Upper lobe of right lung (tissue), 1 donor: ENCODE measurements at regions not wholly inside any gene's neighbourhood (a gene's known extent, or its start where the extent isn't known, plus 50 kb on each side); places are given as distances from the start of the nearest gene placed in this dataset.

Experiments used
- ATAC-seq: fragments of 200-7000 bp; cut with Tn5 transposase; one replicate; pipeline ENCODE4 v1.9.1; 2020; ENCODE audit warnings: mild to moderate bottlenecking, moderate library complexity
- DNase-seq: peaks from one replicate; pipeline ENCODE4 v3.0.0-alpha.2; 2020
- H3K27ac ChIP-seq: fragments of 200-600 bp; one replicate; pipeline ENCODE4 v1.8.0; 2022
- H3K27me3 ChIP-seq: fragments of 200-600 bp; one replicate; pipeline ENCODE4 v1.8.0; 2022; ENCODE audit warnings: mild to moderate bottlenecking
- H3K36me3 ChIP-seq: fragments of 200-600 bp; one replicate; pipeline ENCODE4 v1.8.0; 2022
- H3K4me1 ChIP-seq: fragments of 200-600 bp; one replicate; pipeline ENCODE4 v1.8.0; 2022
- H3K4me3 ChIP-seq: fragments of 200-600 bp; one replicate; pipeline ENCODE4 v1.8.0; 2022; ENCODE audit warnings: mild to moderate bottlenecking
- H3K9me3 ChIP-seq: fragments of 200-600 bp; one replicate; pipeline ENCODE4 v1.8.0; 2022
- intact Hi-C: fragments of 100-400 bp; cut with DNase I; formaldehyde crosslinking; loops from one replicate; pipeline ENCODE4 v1.11.0; 2022
- TF ChIP-seq, protein P1 (sequence below): fragments of 200-600 bp; IDR thresholded peaks from one replicate; pipeline ENCODE4 v1.8.0; 2022; ENCODE audit warnings: antibody characterized with exemption
- donor health status: DM: no; HTN: yes; CAD: no; lungs with severe emphysema.

DNA sequence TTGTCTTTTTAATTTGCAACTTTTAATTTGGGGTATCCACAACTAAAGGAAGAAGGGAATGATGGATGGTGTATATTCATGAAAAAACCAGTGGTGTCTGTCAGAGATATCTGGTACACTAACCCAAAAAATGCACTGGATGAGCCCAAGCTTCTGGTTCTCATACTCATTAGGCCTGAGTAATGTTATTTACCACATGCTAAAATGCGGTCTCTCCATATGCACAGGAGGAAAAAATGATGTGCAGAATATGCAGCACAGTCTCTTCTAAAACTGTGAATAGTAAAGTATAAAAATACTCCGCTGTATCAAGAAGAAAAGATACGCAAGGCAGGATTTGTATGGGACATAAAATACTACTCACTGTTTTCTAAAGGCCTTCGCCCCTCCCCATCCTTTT lies 275.6 kb upstream of the NAV3 start:
- TF ChIP-seq, protein P1, sequence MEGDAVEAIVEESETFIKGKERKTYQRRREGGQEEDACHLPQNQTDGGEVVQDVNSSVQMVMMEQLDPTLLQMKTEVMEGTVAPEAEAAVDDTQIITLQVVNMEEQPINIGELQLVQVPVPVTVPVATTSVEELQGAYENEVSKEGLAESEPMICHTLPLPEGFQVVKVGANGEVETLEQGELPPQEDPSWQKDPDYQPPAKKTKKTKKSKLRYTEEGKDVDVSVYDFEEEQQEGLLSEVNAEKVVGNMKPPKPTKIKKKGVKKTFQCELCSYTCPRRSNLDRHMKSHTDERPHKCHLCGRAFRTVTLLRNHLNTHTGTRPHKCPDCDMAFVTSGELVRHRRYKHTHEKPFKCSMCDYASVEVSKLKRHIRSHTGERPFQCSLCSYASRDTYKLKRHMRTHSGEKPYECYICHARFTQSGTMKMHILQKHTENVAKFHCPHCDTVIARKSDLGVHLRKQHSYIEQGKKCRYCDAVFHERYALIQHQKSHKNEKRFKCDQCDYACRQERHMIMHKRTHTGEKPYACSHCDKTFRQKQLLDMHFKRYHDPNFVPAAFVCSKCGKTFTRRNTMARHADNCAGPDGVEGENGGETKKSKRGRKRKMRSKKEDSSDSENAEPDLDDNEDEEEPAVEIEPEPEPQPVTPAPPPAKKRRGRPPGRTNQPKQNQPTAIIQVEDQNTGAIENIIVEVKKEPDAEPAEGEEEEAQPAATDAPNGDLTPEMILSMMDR, result no peak
- no peak overlapping the region for H3K27ac ChIP-seq
- no peaks in the 10 kb centered on the region for H3K4me1 ChIP-seq
- H3K4me3 ChIP-seq, result no peak overlapping the region
- ATAC-seq, result no peak
- H3K9me3 ChIP-seq, result no peaks in the 10 kb centered on the region
- H3K27me3 ChIP-seq, result no peaks in the 10 kb centered on the region
- no peaks in the 10 kb centered on the region for H3K36me3 ChIP-seq
- intact Hi-C loops, result no loop called here
- no peak for DNase-seq

DNA sequence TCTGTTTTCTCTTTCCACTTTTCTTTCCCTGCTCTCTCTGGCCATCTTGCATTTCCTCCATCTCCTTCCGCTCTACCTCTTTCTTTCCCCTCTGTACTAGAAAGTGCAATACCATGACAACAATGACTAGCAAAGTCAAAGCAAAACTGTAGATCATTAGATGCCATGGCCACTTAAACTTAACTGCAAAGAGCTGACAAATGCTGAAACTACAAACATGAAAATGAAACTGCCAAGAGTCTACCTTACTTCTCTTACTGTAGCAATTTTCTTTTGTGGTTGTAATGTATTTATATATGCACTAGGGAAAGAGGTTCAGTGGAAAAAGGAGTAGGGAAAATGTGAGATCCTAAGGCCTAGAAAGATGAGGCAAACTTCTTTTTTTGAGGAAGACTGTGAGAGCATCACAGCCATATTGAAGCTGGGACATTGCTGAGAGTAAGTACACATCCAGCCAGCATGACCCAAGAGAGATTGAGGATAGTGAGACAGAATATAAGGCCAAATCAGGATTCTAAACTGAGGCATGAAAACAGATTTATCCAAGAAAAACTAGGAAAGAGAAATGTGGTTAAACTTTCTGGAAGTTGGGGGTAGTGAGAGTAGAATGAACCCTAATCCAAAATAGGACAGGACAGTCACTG lies 276.6 kb upstream of the NAV3 start:
- TF ChIP-seq, protein P1, result no peak
- intact Hi-C loops, result no loop called here
- ATAC-seq, result no peak
- H3K9me3 ChIP-seq, result no peaks in the 10 kb centered on the region
- H3K27me3 ChIP-seq, result no peaks in the 10 kb centered on the region
- no peaks in the 10 kb centered on the region for H3K36me3 ChIP-seq
- DNase-seq, result no peak
- no peak overlapping the region for H3K27ac ChIP-seq
- no peak overlapping the region for H3K4me3 ChIP-seq
- no peaks in the 10 kb centered on the region for H3K4me1 ChIP-seq

DNA sequence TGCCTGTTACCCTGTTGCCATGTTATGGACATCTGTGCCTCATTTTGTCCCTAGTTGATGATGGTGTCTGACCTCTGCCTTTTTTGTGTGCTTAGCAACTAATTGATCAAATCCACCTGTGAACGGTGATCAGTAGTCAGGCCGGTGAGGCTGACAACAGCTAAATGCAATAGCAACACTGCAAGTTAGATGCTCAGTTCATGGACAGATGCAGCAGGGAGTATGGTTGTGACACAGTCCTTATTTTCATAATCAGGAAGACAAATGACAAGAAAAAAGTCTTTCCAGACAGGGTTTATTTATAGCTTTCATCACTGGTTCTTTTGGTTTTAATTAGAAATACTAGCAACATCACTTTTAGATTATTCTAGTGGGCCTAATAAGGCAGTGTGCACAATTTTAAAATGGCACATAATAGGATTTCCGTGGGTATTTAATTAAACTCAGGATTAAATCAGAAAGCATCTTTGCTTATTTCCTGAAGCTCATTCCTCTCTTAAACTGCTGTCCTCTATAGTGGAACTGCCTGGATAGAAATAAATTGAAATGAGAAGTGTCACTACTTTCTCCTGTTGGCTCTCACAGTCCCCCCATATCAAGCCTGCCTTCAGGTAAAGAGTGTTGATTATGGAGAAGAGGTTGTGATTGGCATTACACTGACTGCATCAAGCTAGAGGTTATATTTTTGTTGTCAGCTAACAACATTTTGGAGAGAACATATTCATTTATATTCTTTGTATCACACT lies 281.1 kb upstream of the NAV3 start:
- Histone ChIP-seq H3K4me1 (no peaks in the 10 kb centered on the region), H3K9me3 (no peaks in the 10 kb centered on the region), H3K27ac (no peak overlapping the region), H3K4me3 (no peak overlapping the region), H3K27me3 (no peaks in the 10 kb centered on the region), H3K36me3 (no peaks in the 10 kb centered on the region)
- no peak for ATAC-seq
- intact Hi-C loops, result no loop called here
- TF ChIP-seq, protein P1, result no peak
- DNase-seq, result no peak

DNA sequence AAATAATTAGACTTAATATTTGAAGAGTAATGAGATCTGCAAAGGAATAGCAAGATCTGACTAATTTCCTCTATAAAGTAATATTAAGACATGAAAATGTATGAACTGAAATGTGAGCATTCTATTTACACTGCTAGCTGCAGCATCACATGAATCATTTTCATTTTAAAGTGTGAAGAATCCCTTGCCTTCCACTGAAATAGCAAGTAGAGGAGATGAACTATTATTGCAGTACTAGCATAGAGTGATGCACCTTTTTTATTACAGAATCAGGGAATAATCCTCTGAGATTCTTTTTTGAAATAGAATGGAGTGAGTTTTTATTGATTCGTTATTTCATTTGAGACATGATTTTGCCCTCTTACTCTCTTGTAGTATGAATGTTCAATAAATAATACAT lies 281.9 kb upstream of the NAV3 start:
- Histone ChIP-seq H3K36me3 (no peaks in the 10 kb centered on the region), H3K4me1 (no peaks in the 10 kb centered on the region), H3K27me3 (no peaks in the 10 kb centered on the region), H3K27ac (no peak overlapping the region), H3K9me3 (no peaks in the 10 kb centered on the region), H3K4me3 (no peak overlapping the region)
- ATAC-seq (no peak), DNase-seq (no peak)
- intact Hi-C loops, result no loop called here
- TF ChIP-seq, protein P1, result no peak

DNA sequence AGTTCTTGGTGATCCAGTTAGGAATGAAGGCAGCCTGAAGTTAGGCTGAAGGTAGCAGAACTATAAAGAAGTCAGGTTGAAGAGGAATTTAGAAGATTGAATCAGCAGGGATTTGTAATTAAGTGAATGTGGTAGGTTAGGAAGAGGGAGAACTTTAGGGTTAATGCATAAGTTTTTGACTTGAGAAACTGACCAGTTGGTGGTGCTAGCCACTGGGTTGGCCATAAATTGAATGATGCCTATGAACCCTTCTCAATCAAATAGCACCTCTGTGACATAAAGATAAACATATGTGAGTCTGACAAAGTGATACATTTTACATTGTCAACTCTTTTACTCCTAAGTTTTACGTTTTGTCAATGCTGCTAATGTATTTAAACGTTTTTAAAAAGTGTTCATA lies 290.6 kb upstream of the NAV3 start:
- TF ChIP-seq, protein P1, result no peak
- H3K4me1 ChIP-seq, result no peaks in the 10 kb centered on the region

More for the DNA sequence above, 290.6 kb upstream of the NAV3 start:
- Histone ChIP-seq H3K4me3 (no peak overlapping the region), H3K36me3 (no peaks in the 10 kb centered on the region), H3K27me3 (no peaks in the 10 kb centered on the region), H3K9me3 (no peaks in the 10 kb centered on the region), H3K27ac (no peak overlapping the region)
- ATAC-seq, result no peak
- no peak for DNase-seq
- intact Hi-C loops, result no loop called here
